ENCODE measurements at regions not wholly inside any gene's neighbourhood (a gene's known extent, or its start where the extent isn't known, plus 50 kb on each side); places are given as distances from the start of the nearest gene placed in this dataset.

GRCh38 chr18:40944576-40944975, 1010.5 kb upstream of the PIK3C3 start:
- no peak for TF ChIP-seq ZNF274 (IDR thresholded peaks at IDR 0.05; ENCODE audit: low read depth, low read length)
- no peak for TF ChIP-seq YY1 (IDR thresholded peaks at IDR 0.05; ENCODE audit: insufficient read depth, insufficient read length)

All from NT2/D1 (cell line).